22Rv1 (cell line): ENCODE measurements at regions not wholly inside any gene's neighbourhood (a gene's known extent, or its start where the extent isn't known, plus 50 kb on each side); places are given as distances from the start of the nearest gene placed in this dataset.

Experiments used
- CTCF ChIP-seq: fragments of 450-650 bp; IDR thresholded peaks from 2 replicates; pipeline ENCODE4 v1.5.1; 2017; ENCODE audit warnings: mild to moderate bottlenecking
- ZFX ChIP-seq: fragments of 450-650 bp; IDR thresholded peaks from 2 replicates; pipeline ENCODE4 v1.6.1; 2017; ENCODE audit warnings: antibody characterized with exemption, borderline replicate concordance

- no peak for TF ChIP-seq CTCF
- TF ChIP-seq ZFX: no peak
Measured at GRCh38 chr10:8534096-8534495, 479.6 kb downstream of the GATA3 start.
